Esophagus muscularis mucosa (tissue), 4 donors: ENCODE measurements at regions not wholly inside any gene's neighbourhood (a gene's known extent, or its start where the extent isn't known, plus 50 kb on each side); places are given as distances from the start of the nearest gene placed in this dataset.

Source experiments
- DNase-seq: peaks from one replicate; pipeline ENCODE4 v3.0.0-alpha.2; 2017; ENCODE audit errors: extremely low spot score
- H3K27ac ChIP-seq, 4 donors: fragments of 200-600 bp; sonication (generic); replicated peaks in 1 of 4; 1 replicate in 3 of 4; 2 replicates in 1 of 4; pipeline ENCODE4 v1.5.1; 2016 to 2019; ENCODE audit warnings: mild to moderate bottlenecking in 1 of 4
- H3K27me3 ChIP-seq, 4 donors: fragments of 200-600 bp; sonication (generic); one replicate each; pipeline versions ENCODE4 v1.5.1 to v1.6.0; 2016 to 2019
- H3K36me3 ChIP-seq, 4 donors: fragments of 200-600 bp; sonication (generic); one replicate each; pipeline ENCODE4 v1.5.1; 2016 to 2019
- H3K4me1 ChIP-seq, 4 donors: fragments of 200-600 bp; sonication (generic); one replicate each; pipeline ENCODE4 v1.5.1; 2016 to 2019
- H3K4me3 ChIP-seq, 4 donors: fragments of 200-600 bp; sonication (generic); 1 replicate in 2 of 4; 2 replicates in 2 of 4; pipeline ENCODE4 v1.5.1; 2016 to 2019; ENCODE audit warnings: mild to moderate bottlenecking in 4 of 4, moderate library complexity in 1 of 4
- H3K9me3 ChIP-seq, 4 donors: fragments of 200-600 bp; sonication (generic); 1 replicate in 3 of 4; 2 replicates in 1 of 4; pipeline ENCODE4 v1.5.1; 2016 to 2019
- EP300 ChIP-seq: sonication (generic); formaldehyde crosslinking; IDR thresholded peaks from one replicate; pipeline ENCODE4 v1.6.1; 2017; ENCODE audit warnings: antibody characterized with exemption
- POLR2A ChIP-seq: fragments of 450-650 bp; IDR thresholded peaks from one replicate; pipeline ENCODE4 v1.6.1; 2017; ENCODE audit warnings: antibody characterized with exemption, moderate library complexity, mild to moderate bottlenecking, low read depth
- POLR2AphosphoS5 ChIP-seq, 2 donors: sonication (generic); formaldehyde crosslinking; IDR thresholded peaks; one replicate each; pipeline ENCODE4 v1.6.1; 2017; ENCODE audit warnings: antibody characterized with exemption in 2 of 2
- WGBS: methylation state at CpG from one replicate; pipeline ENCODE4 v1.1.5; 2018; 5-methylcytosine and 5-hydroxymethylcytosine counted together
- intact Hi-C: fragments of 100-400 bp; cut with DNase I; formaldehyde crosslinking; loops from one replicate; pipeline ENCODE4 v1.15.1; 2023
- TF ChIP-seq, protein P1 (sequence below), 3 experiments: fragments of 200-600 bp in 2 of 3; fragments of 450-650 bp in 1 of 3; sonication (generic) in 2 of 3; IDR thresholded peaks; one replicate each; pipeline ENCODE4 v1.5.1; 2017 to 2019; ENCODE audit warnings: antibody characterized with exemption in 3 of 3, mild to moderate bottlenecking in 2 of 3, moderate library complexity in 1 of 3

GRCh38 chr1:201665036-201665435 is 126.1 kb downstream of the NAV1 start:
- 95% methylated on average over 8 of the region's 8 CpGs for WGBS
- H3K4me3 ChIP-seq, result no peak overlapping the region
- H3K27me3 ChIP-seq, result no peaks in the 10 kb centered on the region
- H3K27ac ChIP-seq, result no peak overlapping the region
- no peaks in the 10 kb centered on the region for H3K9me3 ChIP-seq
- TF ChIP-seq, protein P1, sequence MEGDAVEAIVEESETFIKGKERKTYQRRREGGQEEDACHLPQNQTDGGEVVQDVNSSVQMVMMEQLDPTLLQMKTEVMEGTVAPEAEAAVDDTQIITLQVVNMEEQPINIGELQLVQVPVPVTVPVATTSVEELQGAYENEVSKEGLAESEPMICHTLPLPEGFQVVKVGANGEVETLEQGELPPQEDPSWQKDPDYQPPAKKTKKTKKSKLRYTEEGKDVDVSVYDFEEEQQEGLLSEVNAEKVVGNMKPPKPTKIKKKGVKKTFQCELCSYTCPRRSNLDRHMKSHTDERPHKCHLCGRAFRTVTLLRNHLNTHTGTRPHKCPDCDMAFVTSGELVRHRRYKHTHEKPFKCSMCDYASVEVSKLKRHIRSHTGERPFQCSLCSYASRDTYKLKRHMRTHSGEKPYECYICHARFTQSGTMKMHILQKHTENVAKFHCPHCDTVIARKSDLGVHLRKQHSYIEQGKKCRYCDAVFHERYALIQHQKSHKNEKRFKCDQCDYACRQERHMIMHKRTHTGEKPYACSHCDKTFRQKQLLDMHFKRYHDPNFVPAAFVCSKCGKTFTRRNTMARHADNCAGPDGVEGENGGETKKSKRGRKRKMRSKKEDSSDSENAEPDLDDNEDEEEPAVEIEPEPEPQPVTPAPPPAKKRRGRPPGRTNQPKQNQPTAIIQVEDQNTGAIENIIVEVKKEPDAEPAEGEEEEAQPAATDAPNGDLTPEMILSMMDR (IDR thresholded peaks at IDR 0.05), result no peak
- no peak for TF ChIP-seq POLR2A
- TF ChIP-seq POLR2AphosphoS5 (IDR thresholded peaks at IDR 0.05), result no peak
- TF ChIP-seq EP300, result no peak
- peaks cover 0 to 10% (median 3%) of the 10 kb centered on the region in 4 donors for H3K36me3 ChIP-seq
- H3K4me1 ChIP-seq, result peaks cover 0 to 2% (median under 1%) of the 10 kb centered on the region in 4 donors
- intact Hi-C loops, result no loop called here
- DNase-seq, result no peak

GRCh38 chr1:201666102-201666501 is 127.2 kb downstream of the NAV1 start:
- peaks cover 0 to 7% (median 0%) of the 10 kb centered on the region in 4 donors for H3K36me3 ChIP-seq
- 88% methylated on average over 5 of the region's 5 CpGs for WGBS
- H3K4me1 ChIP-seq, result peaks cover 0 to 2% (median 0%) of the 10 kb centered on the region in 4 donors
- DNase-seq, result no peak
- TF ChIP-seq POLR2A (no peak), POLR2AphosphoS5 (IDR thresholded peaks at IDR 0.05) (no peak), EP300 (no peak)
- TF ChIP-seq, protein P1 (IDR thresholded peaks at IDR 0.05), result no peak
- no peaks in the 10 kb centered on the region for H3K27me3 ChIP-seq
- H3K9me3 ChIP-seq, result no peaks in the 10 kb centered on the region
- H3K4me3 ChIP-seq, result no peak overlapping the region
- intact Hi-C loops, result no loop called here
- no peak overlapping the region for H3K27ac ChIP-seq

- DNase-seq, result no peak
- TF ChIP-seq POLR2A (no peak), POLR2AphosphoS5 (IDR thresholded peaks at IDR 0.05) (no peak), EP300 (no peak)
- TF ChIP-seq, protein P1 (IDR thresholded peaks at IDR 0.05), result no peak
- H3K27me3 ChIP-seq, result no peaks in the 10 kb centered on the region
- 100% methylated on average over 5 of the region's 5 CpGs for WGBS
- peaks cover 0 to 2% (median 0%) of the 10 kb centered on the region in 4 donors for H3K4me1 ChIP-seq
- H3K9me3 ChIP-seq, result no peaks in the 10 kb centered on the region
- H3K4me3 ChIP-seq, result no peak overlapping the region
- peaks cover 0 to 7% (median 0%) of the 10 kb centered on the region in 4 donors for H3K36me3 ChIP-seq
- no peak overlapping the region for H3K27ac ChIP-seq
- intact Hi-C loops, result no loop called here
Measured at GRCh38 chr1:201666645-201667044, 127.7 kb downstream of the NAV1 start.

DNA sequence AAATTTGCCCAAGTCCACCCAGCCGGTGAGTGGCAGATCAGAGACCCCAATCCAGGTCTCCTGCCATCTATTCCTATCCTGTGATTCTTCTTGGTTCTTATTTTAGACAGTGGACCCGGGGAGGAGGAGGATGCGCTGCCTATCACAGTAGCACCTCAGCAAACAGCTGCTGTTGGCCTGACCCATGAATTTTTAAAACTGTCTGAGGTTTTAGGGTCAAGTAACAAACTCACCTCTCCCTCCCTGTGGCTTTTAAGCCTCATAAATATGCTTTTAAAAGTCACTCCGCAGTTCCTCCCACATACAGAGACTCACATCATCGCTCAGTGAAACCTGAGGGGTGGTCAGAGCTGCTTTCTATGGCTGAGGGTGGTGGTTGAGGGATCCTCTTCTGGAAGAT is 128.6 kb downstream of the NAV1 start:
- no peak overlapping the region for H3K4me3 ChIP-seq
- no peak for TF ChIP-seq POLR2AphosphoS5 (IDR thresholded peaks at IDR 0.05)
- TF ChIP-seq POLR2A, result no peak
- TF ChIP-seq, protein P1 (IDR thresholded peaks at IDR 0.05), result no peak
- TF ChIP-seq EP300, result no peak
- H3K36me3 ChIP-seq, result peaks cover 0 to 7% (median 0%) of the 10 kb centered on the region in 4 donors
- H3K27me3 ChIP-seq, result no peaks in the 10 kb centered on the region
- H3K27ac ChIP-seq, result no peak overlapping the region
- intact Hi-C loops, result no loop called here
- no peak for DNase-seq
- WGBS, result 90% methylated on average over 5 of the region's 5 CpGs
- peaks cover 0 to 2% (median 0%) of the 10 kb centered on the region in 4 donors for H3K4me1 ChIP-seq
- H3K9me3 ChIP-seq, result no peaks in the 10 kb centered on the region

GRCh38 chr1:201670517-201670916 is 131.6 kb downstream of the NAV1 start:
- Histone ChIP-seq H3K27me3 (no peaks in the 10 kb centered on the region), H3K4me1 (peaks cover 11 to 18% (median 13%) of the 10 kb centered on the region in 4 donors), H3K4me3 (no peak overlapping the region), H3K27ac (no peak overlapping the region), H3K9me3 (no peaks in the 10 kb centered on the region), H3K36me3 (peaks cover 0 to 6% (median 0%) of the 10 kb centered on the region in 4 donors)
- TF ChIP-seq EP300 (no peak), POLR2AphosphoS5 (IDR thresholded peaks at IDR 0.05) (no peak), POLR2A (no peak)
- TF ChIP-seq, protein P1 (IDR thresholded peaks at IDR 0.05), result no peak
- 97% methylated on average over 1 of the region's 1 CpG for WGBS
- DNase-seq, result no peak
- intact Hi-C loops, result no loop called here
